GM23338 (cell line): ENCODE measurements at regions not wholly inside any gene's neighbourhood (a gene's known extent, or its start where the extent isn't known, plus 50 kb on each side); places are given as distances from the start of the nearest gene placed in this dataset.

Source experiments
- ATAC-seq: fragments of 200-7000 bp; cut with Tn5 transposase; 3 replicates; pipeline ENCODE4 v1.9.1; 2020
- DNase-seq: peaks from one replicate; pipeline ENCODE4 v3.0.0-alpha.2; 2015; ENCODE audit warnings: low spot score
- H2AFZ ChIP-seq: fragments of 200-600 bp; sonication (generic); 2 replicates; pipeline ENCODE4 v1.8.0; 2016; ENCODE audit warnings: antibody characterized with exemption, mild to moderate bottlenecking, moderate library complexity
- H3F3A ChIP-seq: fragments of 200-600 bp; sonication (generic); replicated peaks from 2 replicates; pipeline ENCODE4 v1.8.0; 2017; ENCODE audit warnings: antibody characterized with exemption, mixed run types, low read depth
- H3K27ac ChIP-seq: fragments of 200-600 bp; sonication (generic); 2 replicates; pipeline ENCODE4 v1.6.1; 2016; ENCODE audit warnings: low read depth
- H3K27me3 ChIP-seq: fragments of 200-600 bp; sonication (generic); 2 replicates; pipeline ENCODE4 v1.8.0; 2016; ENCODE audit warnings: mild to moderate bottlenecking, mixed run types, moderate library complexity; ENCODE audit not compliant: insufficient read depth
- H3K36me3 ChIP-seq: fragments of 200-600 bp; sonication (generic); 2 replicates; pipeline ENCODE4 v1.8.0; 2016; ENCODE audit warnings: mild to moderate bottlenecking; ENCODE audit not compliant: insufficient read depth
- H3K4me1 ChIP-seq: fragments of 200-600 bp; sonication (generic); 2 replicates; pipeline ENCODE4 v1.8.0; 2016; ENCODE audit warnings: mild to moderate bottlenecking, moderate library complexity; ENCODE audit not compliant: insufficient read depth
- H3K4me2 ChIP-seq: fragments of 200-600 bp; sonication (generic); 2 replicates; pipeline ENCODE4 v1.7.1; 2017; ENCODE audit warnings: mixed run types
- H3K4me3 ChIP-seq: fragments of 200-600 bp; sonication (generic); 2 replicates; pipeline ENCODE4 v1.6.1; 2016; ENCODE audit warnings: mixed run types
- H3K79me2 ChIP-seq: fragments of 200-600 bp; sonication (generic); replicated peaks from 2 replicates; pipeline ENCODE4 v1.8.0; 2017; ENCODE audit warnings: mild to moderate bottlenecking; ENCODE audit not compliant: insufficient read depth
- H3K9me2 ChIP-seq: fragments of 200-600 bp; sonication (generic); 2 replicates; pipeline ENCODE4 v1.8.0; 2017; ENCODE audit not compliant: insufficient read depth
- H4K20me1 ChIP-seq: fragments of 200-600 bp; sonication (generic); replicated peaks from 2 replicates; pipeline ENCODE4 v1.8.0; 2017; ENCODE audit warnings: mild to moderate bottlenecking; ENCODE audit not compliant: insufficient read depth
- H3K27ac Mint-ChIP-seq: 2 replicates; pipeline ENCODE4 v1.8.0; 2020; ENCODE audit warnings: inconsistent platforms, mild to moderate bottlenecking, moderate library complexity, mixed read lengths
- H3K27me3 Mint-ChIP-seq: 3 replicates; pipeline ENCODE4 v1.8.0; 2022; ENCODE audit warnings: low read depth, mild to moderate bottlenecking, moderate library complexity, mixed read lengths, inconsistent platforms; ENCODE audit not compliant: insufficient read depth, poor library complexity
- H3K36me3 Mint-ChIP-seq: 3 replicates; pipeline ENCODE4 v1.8.0; 2021; ENCODE audit warnings: low read depth, mild to moderate bottlenecking, inconsistent platforms, moderate library complexity, mixed read lengths
- H3K4me1 Mint-ChIP-seq: 3 replicates; pipeline ENCODE4 v1.8.0; 2020; ENCODE audit warnings: mild to moderate bottlenecking, inconsistent platforms, mixed read lengths
- H3K4me3 Mint-ChIP-seq: 3 replicates; pipeline ENCODE4 v1.8.0; 2021; ENCODE audit warnings: moderate library complexity, mild to moderate bottlenecking, inconsistent platforms, mixed read lengths
- H3K9me3 Mint-ChIP-seq: 3 replicates; pipeline ENCODE4 v1.8.0; 2020; ENCODE audit warnings: moderate library complexity, mild to moderate bottlenecking, inconsistent platforms, mixed read lengths
- CREB1 ChIP-seq: fragments of 250-450 bp; sonication (Bioruptor Pico); IDR thresholded peaks from 2 replicates; pipeline ENCODE4 v1.5.0; 2020; ENCODE audit warnings: low read depth, mild to moderate bottlenecking, moderate library complexity
- EZH2phosphoT487 ChIP-seq: fragments of 200-600 bp; sonication (generic); IDR thresholded peaks from one replicate; pipeline ENCODE4 v1.8.1; 2018; ENCODE audit warnings: antibody characterized with exemption; ENCODE audit not compliant: unreplicated experiment
- JUNB ChIP-seq: IDR thresholded peaks from one replicate; pipeline ENCODE4 v1.6.1; 2016; ENCODE audit warnings: antibody characterized with exemption; ENCODE audit not compliant: unreplicated experiment
- NANOG ChIP-seq: IDR thresholded peaks from 2 replicates; pipeline ENCODE4 v1.6.1; 2016; ENCODE audit warnings: antibody characterized with exemption, borderline replicate concordance
- POLR2AphosphoS5 ChIP-seq: IDR thresholded peaks from 2 replicates; pipeline ENCODE4 v1.6.1; 2016; ENCODE audit warnings: antibody characterized with exemption, low read depth
- REST ChIP-seq: IDR thresholded peaks from one replicate; pipeline ENCODE4 v1.6.1; 2018; ENCODE audit warnings: antibody characterized with exemption; ENCODE audit not compliant: unreplicated experiment
- STAT1 ChIP-seq: IDR thresholded peaks from one replicate; pipeline ENCODE4 v1.6.1; 2016; ENCODE audit warnings: antibody characterized with exemption; ENCODE audit not compliant: unreplicated experiment
- TF ChIP-seq, protein P1 (sequence below), 2 experiments: fragments of 200-600 bp in 1 of 2; sonication (generic) in 1 of 2; conservative IDR thresholded peaks; 2 replicates each; pipeline versions ENCODE4 v1.5.1 to v1.6.1; 2016 to 2017; ENCODE audit warnings: antibody characterized with exemption in 2 of 2, low read depth in 2 of 2, mild to moderate bottlenecking in 2 of 2, moderate library complexity in 1 of 2

DNA sequence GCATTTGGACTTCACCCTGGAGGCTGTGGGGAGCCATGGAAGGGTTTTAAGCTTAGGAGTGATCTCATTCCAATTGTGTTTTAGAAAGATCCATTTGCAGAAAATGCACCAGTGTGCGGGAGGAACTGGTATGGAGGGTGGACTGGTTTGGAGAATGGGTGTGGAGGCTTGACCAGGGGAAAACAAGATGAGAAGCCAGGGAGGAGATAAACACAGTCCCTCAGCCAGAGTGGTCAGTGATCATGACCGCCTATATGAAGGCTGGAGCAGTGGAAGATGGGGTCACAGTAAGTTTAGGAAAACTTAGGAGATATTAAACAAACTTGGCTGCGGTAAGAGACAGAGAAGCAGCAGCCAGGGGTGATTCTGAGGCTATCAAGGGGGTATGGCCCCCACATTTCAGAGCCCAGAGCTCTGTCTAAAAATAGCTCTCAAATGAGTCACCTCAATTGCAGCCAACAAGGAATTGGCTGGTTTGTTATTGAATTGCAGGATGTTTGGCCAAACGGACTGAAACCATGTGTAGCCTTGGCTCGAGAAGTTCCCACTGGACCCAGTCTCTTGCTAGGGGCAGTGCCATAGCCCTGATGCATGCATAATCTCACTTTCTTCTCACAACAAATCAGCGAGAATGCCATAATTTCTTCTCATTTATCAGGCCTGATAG lies 159.9 kb upstream of the TOP1 start:
- H3K4me1 Mint-ChIP-seq, result peaks cover 8% of the 10 kb centered on the region
- no peak overlapping the region for H3K4me2 ChIP-seq
- H2AFZ ChIP-seq, result 0 out of 2 replicates have a peak overlapping the region, but pooled peaks have one; percentile 18
- H3K9me3 Mint-ChIP-seq, result no peaks in the 10 kb centered on the region
- no peaks in the 10 kb centered on the region for H3F3A ChIP-seq
- no peaks in the 10 kb centered on the region for H3K36me3 ChIP-seq
- H3K27me3 ChIP-seq, result no peaks in the 10 kb centered on the region
- H3K9me2 ChIP-seq, result peaks cover 9% of the 10 kb centered on the region; the same call in 1 of the 2 replicates
- no peaks in the 10 kb centered on the region for H4K20me1 ChIP-seq
- H3K27ac ChIP-seq, result no peak overlapping the region
- 0 out of 2 replicates have a peak, but pooled peaks cover 8% of the 10 kb centered on the region for H3K4me1 ChIP-seq
- no peak for ATAC-seq
- peaks cover 4% of the 10 kb centered on the region for H3K27me3 Mint-ChIP-seq
- TF ChIP-seq CREB1 (CRISPR knock-in tag) (no peak), REST (no peak), POLR2AphosphoS5 (no peak)
- H3K4me3 Mint-ChIP-seq, result no peak overlapping the region
- H3K4me3 ChIP-seq, result no peak overlapping the region
- no peak overlapping the region for H3K27ac Mint-ChIP-seq
- no peaks in the 10 kb centered on the region; the same call in 2 of the 3 replicates for H3K36me3 Mint-ChIP-seq
- H3K79me2 ChIP-seq, result no peaks in the 10 kb centered on the region
- no peak for DNase-seq

DNA sequence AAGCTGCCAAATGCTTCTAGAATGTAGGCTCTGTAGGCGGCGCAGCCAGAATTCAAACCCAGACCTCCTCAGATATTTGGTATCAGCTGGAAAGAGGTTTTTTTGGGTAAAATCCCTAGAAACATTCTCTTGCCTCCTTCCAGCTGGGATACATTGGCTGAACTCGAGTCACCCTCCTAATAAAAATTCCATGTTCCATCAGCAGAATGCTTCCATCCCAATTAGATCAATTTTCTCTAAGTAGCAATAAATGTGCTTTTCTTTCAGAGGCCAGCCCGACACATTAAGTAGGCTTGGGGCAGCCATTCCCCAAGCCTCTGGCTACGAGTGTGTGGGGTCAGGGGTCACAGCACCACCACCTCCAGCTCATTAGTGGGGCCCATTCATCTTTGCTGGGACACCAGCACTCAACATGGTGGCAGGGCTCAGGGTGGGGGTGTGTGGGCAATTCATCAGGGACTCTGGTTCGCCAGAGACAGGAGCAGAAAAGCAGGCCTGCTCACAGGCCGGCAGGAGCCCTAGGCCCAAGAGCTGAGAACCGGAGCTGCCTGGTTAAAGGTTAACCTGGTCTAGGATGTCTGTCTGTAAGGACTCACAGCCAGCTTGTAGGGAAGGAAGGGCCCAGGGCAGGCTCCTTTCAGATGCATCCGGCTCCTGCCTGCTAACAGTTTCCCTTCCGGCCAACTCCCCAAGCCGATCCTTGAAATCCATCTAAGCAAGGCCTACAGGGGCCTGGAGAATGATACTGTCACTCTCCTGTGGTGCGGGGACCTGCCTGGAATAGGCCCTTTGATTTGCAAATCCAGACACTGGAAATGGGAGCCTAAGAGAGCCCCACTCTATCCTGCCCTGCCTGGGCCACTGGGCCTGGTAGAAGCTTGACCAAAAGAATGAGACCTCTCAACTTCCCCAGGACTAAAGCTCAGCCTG lies 159.1 kb upstream of the TOP1 start:
- no peak overlapping the region for H3K27ac Mint-ChIP-seq
- H3F3A ChIP-seq, result no peaks in the 10 kb centered on the region
- H3K27me3 ChIP-seq, result no peaks in the 10 kb centered on the region
- no peaks in the 10 kb centered on the region for H3K9me3 Mint-ChIP-seq
- no peak overlapping the region for H3K4me3 ChIP-seq
- H3K4me2 ChIP-seq, result no peak overlapping the region
- DNase-seq (no peak), ATAC-seq (peak; percentile 67)
- H3K4me3 Mint-ChIP-seq, result no peak overlapping the region
- H3K9me2 ChIP-seq, result peaks cover 5% of the 10 kb centered on the region; the same call in 1 of the 2 replicates
- peaks cover 8% of the 10 kb centered on the region for H3K4me1 Mint-ChIP-seq
- H3K27ac ChIP-seq, result no peak overlapping the region
- no peaks in the 10 kb centered on the region for H3K36me3 ChIP-seq
- H4K20me1 ChIP-seq, result no peaks in the 10 kb centered on the region
- H3K79me2 ChIP-seq, result no peaks in the 10 kb centered on the region
- H3K36me3 Mint-ChIP-seq, result no peaks in the 10 kb centered on the region; the same call in 2 of the 3 replicates
- H3K27me3 Mint-ChIP-seq, result peaks cover 4% of the 10 kb centered on the region
- H2AFZ ChIP-seq, result 0 out of 2 replicates have a peak overlapping the region, but pooled peaks have one; percentile 18
- H3K4me1 ChIP-seq, result 0 out of 2 replicates have a peak, but pooled peaks cover 8% of the 10 kb centered on the region
- TF ChIP-seq JUNB, result no peak
- TF ChIP-seq STAT1, result no peak
- TF ChIP-seq CREB1 (CRISPR knock-in tag), result no peak
- no peak for TF ChIP-seq REST
- TF ChIP-seq, protein P1, sequence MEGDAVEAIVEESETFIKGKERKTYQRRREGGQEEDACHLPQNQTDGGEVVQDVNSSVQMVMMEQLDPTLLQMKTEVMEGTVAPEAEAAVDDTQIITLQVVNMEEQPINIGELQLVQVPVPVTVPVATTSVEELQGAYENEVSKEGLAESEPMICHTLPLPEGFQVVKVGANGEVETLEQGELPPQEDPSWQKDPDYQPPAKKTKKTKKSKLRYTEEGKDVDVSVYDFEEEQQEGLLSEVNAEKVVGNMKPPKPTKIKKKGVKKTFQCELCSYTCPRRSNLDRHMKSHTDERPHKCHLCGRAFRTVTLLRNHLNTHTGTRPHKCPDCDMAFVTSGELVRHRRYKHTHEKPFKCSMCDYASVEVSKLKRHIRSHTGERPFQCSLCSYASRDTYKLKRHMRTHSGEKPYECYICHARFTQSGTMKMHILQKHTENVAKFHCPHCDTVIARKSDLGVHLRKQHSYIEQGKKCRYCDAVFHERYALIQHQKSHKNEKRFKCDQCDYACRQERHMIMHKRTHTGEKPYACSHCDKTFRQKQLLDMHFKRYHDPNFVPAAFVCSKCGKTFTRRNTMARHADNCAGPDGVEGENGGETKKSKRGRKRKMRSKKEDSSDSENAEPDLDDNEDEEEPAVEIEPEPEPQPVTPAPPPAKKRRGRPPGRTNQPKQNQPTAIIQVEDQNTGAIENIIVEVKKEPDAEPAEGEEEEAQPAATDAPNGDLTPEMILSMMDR (conservative IDR thresholded peaks at IDR 0.05; ENCODE audit: low read depth in 2 of 2), result no peak
- TF ChIP-seq POLR2AphosphoS5, result no peak
- TF ChIP-seq EZH2phosphoT487, result no peak
- TF ChIP-seq NANOG, result no peak
